ENCODE measurements at regions not wholly inside any gene's neighbourhood (a gene's known extent, or its start where the extent isn't known, plus 50 kb on each side); places are given as distances from the start of the nearest gene placed in this dataset.

GRCh38 chr16:82544378-82545160, 82.2 kb upstream of the CDH13 start:
- Histone ChIP-seq H3K4me1 (peaks cover 0 to 7% of the 10 kb centered on the region in 2 donors), H3K4me3 (no peak overlapping the region), H3K9me3 (no peaks in the 10 kb centered on the region), H3K27me3 (no peaks in the 10 kb centered on the region), H3K27ac (no peak overlapping the region), H3K36me3 (no peaks in the 10 kb centered on the region)
- TF ChIP-seq POLR2A (IDR thresholded peaks at IDR 0.05) (no peak), CTCF (IDR thresholded peaks at IDR 0.05 in 4 of 5, conservative IDR thresholded peaks at IDR 0.05 in 1 of 5) (no peak)
- no peak for DNase-seq
- intact Hi-C loops (cut with DNase I; ENCODE audit: low total_unique reads) (no loop called here), in situ Hi-C loops (cut with MboI; ENCODE audit: low sequenced_read_pairs in 4 of 4) (no loop called here)
- no peak for ATAC-seq

DNA sequence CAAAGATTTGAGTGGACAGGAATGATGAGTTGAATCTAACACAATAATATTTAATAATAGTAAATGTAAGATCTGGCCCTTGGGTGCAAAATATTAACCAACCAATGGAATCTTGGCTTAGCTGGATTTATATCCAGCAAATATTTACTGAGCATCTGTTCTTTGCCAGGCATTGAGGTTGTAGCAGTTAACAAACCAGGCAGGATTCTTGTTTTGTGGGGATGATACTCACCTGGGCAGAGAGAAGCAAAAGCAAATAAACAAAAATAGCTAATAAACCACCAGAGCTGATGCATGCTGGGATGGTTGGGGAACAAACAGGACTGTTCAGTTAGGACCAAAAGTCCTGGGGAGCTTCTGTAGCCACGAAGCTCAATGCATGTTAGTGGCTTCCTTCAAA, 84.1 kb upstream of the CDH13 start:
- TF ChIP-seq POLR2A (IDR thresholded peaks at IDR 0.05): no peak
- no peak for TF ChIP-seq CTCF (IDR thresholded peaks at IDR 0.05 in 4 of 5, conservative IDR thresholded peaks at IDR 0.05 in 1 of 5)
- no peak for ATAC-seq
- no peak for DNase-seq
- H3K36me3 ChIP-seq: no peaks in the 10 kb centered on the region
- H3K27ac ChIP-seq: no peak overlapping the region
- H3K27me3 ChIP-seq: no peaks in the 10 kb centered on the region
- intact Hi-C loops (cut with DNase I; ENCODE audit: low total_unique reads) (no loop called here), in situ Hi-C loops (cut with MboI; ENCODE audit: low sequenced_read_pairs in 4 of 4) (no loop called here)
- no peaks in the 10 kb centered on the region for H3K9me3 ChIP-seq
- peaks cover 0 to 2% of the 10 kb centered on the region in 2 donors for H3K4me1 ChIP-seq
- H3K4me3 ChIP-seq: no peak overlapping the region

- in situ Hi-C loops (cut with MboI; ENCODE audit: low sequenced_read_pairs in 4 of 4): no loop called here
- H3K4me3 ChIP-seq: no peak overlapping the region
Measured at GRCh38 chr16:82541103-82541502, 85.7 kb upstream of the CDH13 start.

DNA sequence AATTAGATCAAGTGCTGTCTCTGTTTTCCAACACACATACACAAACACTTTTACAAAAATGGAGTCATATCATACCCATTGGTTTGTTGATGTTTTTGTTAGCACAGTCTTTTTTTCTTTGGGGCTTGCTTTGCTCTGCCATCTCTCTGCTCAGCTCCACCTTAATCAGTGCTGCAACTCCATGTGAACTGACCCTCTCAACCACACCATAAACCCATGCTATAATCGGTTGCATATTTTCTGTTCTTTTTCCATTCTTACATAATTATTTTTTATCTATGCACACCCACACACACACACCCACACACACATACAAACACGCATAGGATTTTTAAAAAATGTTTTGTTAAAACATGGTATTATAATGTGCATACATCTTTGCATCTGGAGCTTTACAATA, 91.0 kb upstream of the CDH13 start:
- DNase-seq (no peak), ATAC-seq (no peak)
- intact Hi-C loops (cut with DNase I; ENCODE audit: low total_unique reads) (no loop called here), in situ Hi-C loops (cut with MboI; ENCODE audit: low sequenced_read_pairs in 4 of 4) (no loop called here)
- no peak for TF ChIP-seq CTCF (IDR thresholded peaks at IDR 0.05 in 4 of 5, conservative IDR thresholded peaks at IDR 0.05 in 1 of 5)
- TF ChIP-seq POLR2A (IDR thresholded peaks at IDR 0.05): no peak
- H3K9me3 ChIP-seq: no peaks in the 10 kb centered on the region
- no peaks in the 10 kb centered on the region for H3K36me3 ChIP-seq
- H3K4me3 ChIP-seq: no peak overlapping the region
- H3K27me3 ChIP-seq: no peaks in the 10 kb centered on the region
- H3K4me1 ChIP-seq: no peaks in the 10 kb centered on the region
- no peak overlapping the region for H3K27ac ChIP-seq

More at GRCh38 chr16:82541103-82541502, 85.7 kb upstream of the CDH13 start:
- no peak overlapping the region for H3K27ac ChIP-seq
- DNase-seq (no peak), ATAC-seq (no peak)
- TF ChIP-seq POLR2A (IDR thresholded peaks at IDR 0.05) (no peak), CTCF (IDR thresholded peaks at IDR 0.05 in 4 of 5, conservative IDR thresholded peaks at IDR 0.05 in 1 of 5) (no peak)
- H3K36me3 ChIP-seq: no peaks in the 10 kb centered on the region
- intact Hi-C loops (cut with DNase I; ENCODE audit: low total_unique reads): no loop called here
- H3K4me1 ChIP-seq: no peaks in the 10 kb centered on the region
- no peaks in the 10 kb centered on the region for H3K9me3 ChIP-seq
- no peaks in the 10 kb centered on the region for H3K27me3 ChIP-seq

- no peaks in the 10 kb centered on the region for H3K27me3 ChIP-seq
- no peaks in the 10 kb centered on the region for H3K9me3 ChIP-seq
- intact Hi-C loops (cut with DNase I; ENCODE audit: low total_unique reads): no loop called here
- DNase-seq: no peak
- no peaks in the 10 kb centered on the region for H3K4me1 ChIP-seq
- TF ChIP-seq CTCF (IDR thresholded peaks at IDR 0.05 in 4 of 5, conservative IDR thresholded peaks at IDR 0.05 in 1 of 5): no peak
- no peak for TF ChIP-seq POLR2A (IDR thresholded peaks at IDR 0.05)
- no peak overlapping the region for H3K27ac ChIP-seq
- no peak overlapping the region for H3K4me3 ChIP-seq
- in situ Hi-C loops (cut with MboI; ENCODE audit: low sequenced_read_pairs in 4 of 4): no loop called here
- ATAC-seq: no peak
- no peaks in the 10 kb centered on the region for H3K36me3 ChIP-seq
Measured at GRCh38 chr16:82535262-82535661, 91.5 kb upstream of the CDH13 start.
